ENCODE measurements at regions not wholly inside any gene's neighbourhood (a gene's known extent, or its start where the extent isn't known, plus 50 kb on each side); places are given as distances from the start of the nearest gene placed in this dataset.

- Histone ChIP-seq H3K4me1 (ENCODE audit: control insufficient read depth, insufficient read depth, low read length, poor library complexity, severe bottlenecking) (no peaks in the 10 kb centered on the region), H3K27ac (ENCODE audit: insufficient read depth, low read length, poor library complexity, severe bottlenecking) (no peak overlapping the region), H3K4me3 (ENCODE audit: insufficient read depth, low read depth, low read length, poor library complexity, severe bottlenecking) (no peak overlapping the region), H3K9me3 (ENCODE audit: control insufficient read depth, low read length) (no peaks in the 10 kb centered on the region), H3K27me3 (replicated peaks; ENCODE audit: control insufficient read depth, insufficient read depth, low read length, poor library complexity, severe bottlenecking) (no peaks in the 10 kb centered on the region), H3K36me3 (ENCODE audit: control insufficient read depth, insufficient read depth, low read length) (no peaks in the 10 kb centered on the region)
- DNase-seq = no peak
Measured at GRCh38 chr18:38427736-38428135, 862.1 kb upstream of the CELF4 start.

- no peaks in the 10 kb centered on the region for H3K9me3 ChIP-seq (ENCODE audit: control insufficient read depth, low read length)
- H3K27me3 ChIP-seq (replicated peaks; ENCODE audit: control insufficient read depth, insufficient read depth, low read length, poor library complexity, severe bottlenecking) = no peaks in the 10 kb centered on the region
- DNase-seq = no peak
- no peak overlapping the region for H3K27ac ChIP-seq (ENCODE audit: insufficient read depth, low read length, poor library complexity, severe bottlenecking)
- H3K4me1 ChIP-seq (ENCODE audit: control insufficient read depth, insufficient read depth, low read length, poor library complexity, severe bottlenecking) = no peaks in the 10 kb centered on the region
- no peak overlapping the region for H3K4me3 ChIP-seq (ENCODE audit: insufficient read depth, low read depth, low read length, poor library complexity, severe bottlenecking)
- no peaks in the 10 kb centered on the region for H3K36me3 ChIP-seq (ENCODE audit: control insufficient read depth, insufficient read depth, low read length)
Measured at GRCh38 chr18:38427234-38427633, 861.6 kb upstream of the CELF4 start.

DNA sequence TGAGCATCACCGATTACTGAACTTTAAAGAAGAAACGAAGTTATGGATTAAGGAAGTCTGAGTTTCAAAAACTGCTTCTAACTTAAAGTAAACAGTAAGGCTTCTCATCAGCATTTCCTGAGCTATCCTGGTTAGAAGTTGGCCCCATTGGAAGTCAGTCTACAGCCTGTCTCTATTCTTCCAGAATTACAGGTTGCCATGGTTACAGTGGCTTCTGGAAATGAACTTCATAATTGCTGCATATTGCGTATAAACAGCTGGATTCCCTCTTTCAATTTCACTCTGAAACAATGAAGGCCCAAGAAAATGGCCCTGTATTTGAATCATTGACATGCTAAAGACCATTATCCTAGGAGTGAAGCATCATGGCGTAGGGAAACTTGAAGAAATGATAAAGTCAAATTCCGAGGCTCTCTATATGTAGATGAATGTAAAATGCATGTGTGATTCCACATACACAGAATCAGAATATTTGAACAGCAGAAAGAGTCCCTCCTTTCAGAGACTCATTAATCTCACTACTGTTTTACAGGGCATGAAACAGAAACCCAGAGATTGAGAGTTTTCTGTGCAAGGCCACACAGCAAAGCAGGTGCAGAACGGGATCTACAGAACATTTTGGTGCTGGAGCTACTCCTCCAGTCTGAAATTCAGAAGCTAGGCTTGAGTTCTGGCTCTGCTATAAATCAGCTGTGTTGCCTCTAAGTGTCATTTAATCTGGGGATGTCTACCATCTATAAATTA lies 856.4 kb upstream of the CELF4 start:
- H3K4me3 ChIP-seq (ENCODE audit: insufficient read depth, low read depth, low read length, poor library complexity, severe bottlenecking) = no peak overlapping the region
- DNase-seq = no peak
- H3K36me3 ChIP-seq (ENCODE audit: control insufficient read depth, insufficient read depth, low read length) = no peaks in the 10 kb centered on the region
- H3K9me3 ChIP-seq (ENCODE audit: control insufficient read depth, low read length) = no peaks in the 10 kb centered on the region
- no peaks in the 10 kb centered on the region for H3K27me3 ChIP-seq (replicated peaks; ENCODE audit: control insufficient read depth, insufficient read depth, low read length, poor library complexity, severe bottlenecking)
- H3K27ac ChIP-seq (ENCODE audit: insufficient read depth, low read length, poor library complexity, severe bottlenecking) = no peak overlapping the region
- H3K4me1 ChIP-seq (ENCODE audit: control insufficient read depth, insufficient read depth, low read length, poor library complexity, severe bottlenecking) = no peaks in the 10 kb centered on the region

GRCh38 chr18:38421021-38421420 lies 855.4 kb upstream of the CELF4 start:
- H3K4me1 ChIP-seq (ENCODE audit: control insufficient read depth, insufficient read depth, low read length, poor library complexity, severe bottlenecking) = no peaks in the 10 kb centered on the region
- no peak for DNase-seq
- H3K27ac ChIP-seq (ENCODE audit: insufficient read depth, low read length, poor library complexity, severe bottlenecking) = no peak overlapping the region
- H3K4me3 ChIP-seq (ENCODE audit: insufficient read depth, low read depth, low read length, poor library complexity, severe bottlenecking) = no peak overlapping the region
- no peaks in the 10 kb centered on the region for H3K9me3 ChIP-seq (ENCODE audit: control insufficient read depth, low read length)
- no peaks in the 10 kb centered on the region for H3K27me3 ChIP-seq (replicated peaks; ENCODE audit: control insufficient read depth, insufficient read depth, low read length, poor library complexity, severe bottlenecking)
- no peaks in the 10 kb centered on the region for H3K36me3 ChIP-seq (ENCODE audit: control insufficient read depth, insufficient read depth, low read length)

- Histone ChIP-seq H3K9me3 (ENCODE audit: control insufficient read depth, low read length) (no peaks in the 10 kb centered on the region), H3K27ac (ENCODE audit: insufficient read depth, low read length, poor library complexity, severe bottlenecking) (no peak overlapping the region), H3K36me3 (ENCODE audit: control insufficient read depth, insufficient read depth, low read length) (no peaks in the 10 kb centered on the region), H3K4me1 (ENCODE audit: control insufficient read depth, insufficient read depth, low read length, poor library complexity, severe bottlenecking) (no peaks in the 10 kb centered on the region), H3K4me3 (ENCODE audit: insufficient read depth, low read depth, low read length, poor library complexity, severe bottlenecking) (no peak overlapping the region), H3K27me3 (replicated peaks; ENCODE audit: control insufficient read depth, insufficient read depth, low read length, poor library complexity, severe bottlenecking) (no peaks in the 10 kb centered on the region)
- no peak for DNase-seq
Measured at GRCh38 chr18:38420611-38421010, 855.0 kb upstream of the CELF4 start.

- H3K4me1 ChIP-seq (ENCODE audit: control insufficient read depth, insufficient read depth, low read length, poor library complexity, severe bottlenecking) = no peaks in the 10 kb centered on the region
- H3K36me3 ChIP-seq (ENCODE audit: control insufficient read depth, insufficient read depth, low read length) = no peaks in the 10 kb centered on the region
- no peak overlapping the region for H3K4me3 ChIP-seq (ENCODE audit: insufficient read depth, low read depth, low read length, poor library complexity, severe bottlenecking)
- H3K27me3 ChIP-seq (replicated peaks; ENCODE audit: control insufficient read depth, insufficient read depth, low read length, poor library complexity, severe bottlenecking) = no peaks in the 10 kb centered on the region
- H3K27ac ChIP-seq (ENCODE audit: insufficient read depth, low read length, poor library complexity, severe bottlenecking) = no peak overlapping the region
- DNase-seq = no peak
- H3K9me3 ChIP-seq (ENCODE audit: control insufficient read depth, low read length) = no peaks in the 10 kb centered on the region
Measured at GRCh38 chr18:38415811-38416210, 850.2 kb upstream of the CELF4 start.

- Histone ChIP-seq H3K27me3 (replicated peaks; ENCODE audit: control insufficient read depth, insufficient read depth, low read length, poor library complexity, severe bottlenecking) (no peaks in the 10 kb centered on the region), H3K4me1 (ENCODE audit: control insufficient read depth, insufficient read depth, low read length, poor library complexity, severe bottlenecking) (no peaks in the 10 kb centered on the region), H3K36me3 (ENCODE audit: control insufficient read depth, insufficient read depth, low read length) (no peaks in the 10 kb centered on the region), H3K4me3 (ENCODE audit: insufficient read depth, low read depth, low read length, poor library complexity, severe bottlenecking) (no peak overlapping the region), H3K27ac (ENCODE audit: insufficient read depth, low read length, poor library complexity, severe bottlenecking) (no peak overlapping the region), H3K9me3 (ENCODE audit: control insufficient read depth, low read length) (no peaks in the 10 kb centered on the region)
- DNase-seq = no peak
Measured at GRCh38 chr18:38413193-38413592, 847.6 kb upstream of the CELF4 start.

DNA sequence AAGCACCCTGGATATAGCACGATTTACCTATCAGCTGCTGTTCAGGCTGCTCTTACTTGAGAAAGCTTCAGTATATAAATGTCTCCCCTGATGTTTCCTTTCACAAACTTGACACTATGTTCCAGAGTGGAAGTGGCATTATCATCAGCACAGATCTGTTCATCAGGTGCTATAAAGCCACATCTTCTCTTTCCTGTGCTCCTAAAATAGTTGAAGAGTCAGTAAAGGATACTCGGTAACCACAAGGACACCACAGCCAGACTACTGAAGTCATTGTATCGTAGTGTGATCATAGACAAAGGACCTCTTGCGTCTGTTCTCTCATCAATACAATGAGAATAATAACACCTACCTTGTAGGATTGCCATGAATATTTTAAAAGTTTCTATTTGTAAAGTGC lies 841.0 kb upstream of the CELF4 start:
- no peak overlapping the region for H3K27ac ChIP-seq (ENCODE audit: insufficient read depth, low read length, poor library complexity, severe bottlenecking)
- no peaks in the 10 kb centered on the region for H3K27me3 ChIP-seq (replicated peaks; ENCODE audit: control insufficient read depth, insufficient read depth, low read length, poor library complexity, severe bottlenecking)
- H3K4me1 ChIP-seq (ENCODE audit: control insufficient read depth, insufficient read depth, low read length, poor library complexity, severe bottlenecking) = no peaks in the 10 kb centered on the region
- DNase-seq = no peak
- no peaks in the 10 kb centered on the region for H3K36me3 ChIP-seq (ENCODE audit: control insufficient read depth, insufficient read depth, low read length)
- no peak overlapping the region for H3K4me3 ChIP-seq (ENCODE audit: insufficient read depth, low read depth, low read length, poor library complexity, severe bottlenecking)
- H3K9me3 ChIP-seq (ENCODE audit: control insufficient read depth, low read length) = no peaks in the 10 kb centered on the region

DNA sequence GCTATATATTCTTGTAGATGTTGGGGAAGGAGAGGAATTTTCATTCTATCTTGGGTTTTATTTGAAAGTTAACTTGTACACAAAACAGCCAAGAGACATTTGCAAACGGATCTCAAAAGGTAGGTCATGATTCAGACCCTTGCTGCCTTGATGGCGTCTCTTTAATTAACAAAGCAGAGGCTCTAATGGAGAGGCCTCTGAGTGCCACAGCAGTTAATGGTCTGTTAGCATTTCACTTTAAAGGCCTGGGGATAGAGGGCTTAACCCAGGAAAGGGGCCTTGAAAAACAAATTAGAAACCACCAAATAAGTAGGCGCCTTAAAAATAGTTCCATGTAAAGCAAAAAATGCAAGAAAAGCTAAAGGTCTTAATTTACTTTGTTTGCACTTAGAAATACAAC lies 836.9 kb upstream of the CELF4 start:
- Histone ChIP-seq H3K36me3 (ENCODE audit: control insufficient read depth, insufficient read depth, low read length) (no peaks in the 10 kb centered on the region), H3K4me1 (ENCODE audit: control insufficient read depth, insufficient read depth, low read length, poor library complexity, severe bottlenecking) (no peaks in the 10 kb centered on the region), H3K27me3 (replicated peaks; ENCODE audit: control insufficient read depth, insufficient read depth, low read length, poor library complexity, severe bottlenecking) (no peaks in the 10 kb centered on the region), H3K4me3 (ENCODE audit: insufficient read depth, low read depth, low read length, poor library complexity, severe bottlenecking) (no peak overlapping the region), H3K9me3 (ENCODE audit: control insufficient read depth, low read length) (no peaks in the 10 kb centered on the region), H3K27ac (ENCODE audit: insufficient read depth, low read length, poor library complexity, severe bottlenecking) (no peak overlapping the region)
- DNase-seq = no peak

DNA sequence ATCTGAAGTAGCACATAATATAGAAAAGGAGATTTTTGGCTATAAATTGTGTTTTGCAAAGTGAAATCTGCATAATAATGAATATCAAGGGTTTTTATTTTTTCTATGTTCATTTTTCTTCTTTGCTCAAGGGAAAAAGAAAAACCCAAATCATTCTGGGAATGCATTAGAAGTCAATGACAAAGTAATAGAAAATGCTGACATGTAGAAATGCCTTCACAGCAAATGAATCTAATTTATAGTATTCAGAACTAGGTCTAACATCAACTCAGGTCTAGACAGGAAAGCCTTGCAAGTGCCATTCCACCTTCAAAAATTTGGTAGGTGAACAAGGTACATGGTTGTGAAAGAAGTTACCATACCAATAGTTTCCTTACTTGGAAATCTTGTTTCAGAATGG lies 831.5 kb upstream of the CELF4 start:
- no peaks in the 10 kb centered on the region for H3K9me3 ChIP-seq (ENCODE audit: control insufficient read depth, low read length)
- H3K4me3 ChIP-seq (ENCODE audit: insufficient read depth, low read depth, low read length, poor library complexity, severe bottlenecking) = no peak overlapping the region
- H3K36me3 ChIP-seq (ENCODE audit: control insufficient read depth, insufficient read depth, low read length) = no peaks in the 10 kb centered on the region
- H3K27me3 ChIP-seq (replicated peaks; ENCODE audit: control insufficient read depth, insufficient read depth, low read length, poor library complexity, severe bottlenecking) = no peaks in the 10 kb centered on the region
- DNase-seq = no peak
- H3K4me1 ChIP-seq (ENCODE audit: control insufficient read depth, insufficient read depth, low read length, poor library complexity, severe bottlenecking) = no peaks in the 10 kb centered on the region
- H3K27ac ChIP-seq (ENCODE audit: insufficient read depth, low read length, poor library complexity, severe bottlenecking) = no peak overlapping the region

All from effector memory CD4-positive, alpha-beta T cell (primary cell).